ENCODE measurements at regions not wholly inside any gene's neighbourhood (a gene's known extent, or its start where the extent isn't known, plus 50 kb on each side); places are given as distances from the start of the nearest gene placed in this dataset.

DNA sequence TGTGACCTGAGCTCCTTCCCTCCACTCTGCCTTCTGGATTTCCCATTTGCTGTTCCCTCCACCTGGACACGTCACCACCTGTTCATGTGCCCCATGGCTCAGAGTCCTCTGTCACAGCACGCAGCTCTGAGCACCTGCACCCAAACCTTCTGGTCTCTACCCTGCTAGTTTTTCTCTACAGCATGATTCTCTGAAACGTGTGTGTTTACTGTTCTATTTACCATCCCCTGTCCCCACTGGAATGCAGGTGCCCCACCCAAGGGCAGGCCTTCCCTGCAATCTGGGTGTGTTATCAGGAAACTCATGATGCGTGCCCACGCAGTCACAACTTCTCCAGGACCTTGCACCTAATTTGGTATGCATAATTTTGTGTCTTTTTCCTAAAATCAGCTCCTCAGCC, 284.4 kb upstream of the IGFBP3 start:
- DNase-seq (ENCODE audit: low read depth) = no peak
- Histone ChIP-seq H3K27me3 (ENCODE audit: control insufficient read depth, insufficient read depth, low read length) (no peaks in the 10 kb centered on the region), H3K4me3 (ENCODE audit: low read depth, low read length) (no peak overlapping the region), H3K36me3 (ENCODE audit: control insufficient read depth, insufficient read depth, low read length) (no peaks in the 10 kb centered on the region)
- TF ChIP-seq, protein P1, sequence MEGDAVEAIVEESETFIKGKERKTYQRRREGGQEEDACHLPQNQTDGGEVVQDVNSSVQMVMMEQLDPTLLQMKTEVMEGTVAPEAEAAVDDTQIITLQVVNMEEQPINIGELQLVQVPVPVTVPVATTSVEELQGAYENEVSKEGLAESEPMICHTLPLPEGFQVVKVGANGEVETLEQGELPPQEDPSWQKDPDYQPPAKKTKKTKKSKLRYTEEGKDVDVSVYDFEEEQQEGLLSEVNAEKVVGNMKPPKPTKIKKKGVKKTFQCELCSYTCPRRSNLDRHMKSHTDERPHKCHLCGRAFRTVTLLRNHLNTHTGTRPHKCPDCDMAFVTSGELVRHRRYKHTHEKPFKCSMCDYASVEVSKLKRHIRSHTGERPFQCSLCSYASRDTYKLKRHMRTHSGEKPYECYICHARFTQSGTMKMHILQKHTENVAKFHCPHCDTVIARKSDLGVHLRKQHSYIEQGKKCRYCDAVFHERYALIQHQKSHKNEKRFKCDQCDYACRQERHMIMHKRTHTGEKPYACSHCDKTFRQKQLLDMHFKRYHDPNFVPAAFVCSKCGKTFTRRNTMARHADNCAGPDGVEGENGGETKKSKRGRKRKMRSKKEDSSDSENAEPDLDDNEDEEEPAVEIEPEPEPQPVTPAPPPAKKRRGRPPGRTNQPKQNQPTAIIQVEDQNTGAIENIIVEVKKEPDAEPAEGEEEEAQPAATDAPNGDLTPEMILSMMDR (IDR thresholded peaks at IDR 0.05; ENCODE audit: insufficient read depth, low read depth, low read length) = no peak
- ChIA-PET POLR2A (no interaction called here), CTCF (no interaction called here)

DNA sequence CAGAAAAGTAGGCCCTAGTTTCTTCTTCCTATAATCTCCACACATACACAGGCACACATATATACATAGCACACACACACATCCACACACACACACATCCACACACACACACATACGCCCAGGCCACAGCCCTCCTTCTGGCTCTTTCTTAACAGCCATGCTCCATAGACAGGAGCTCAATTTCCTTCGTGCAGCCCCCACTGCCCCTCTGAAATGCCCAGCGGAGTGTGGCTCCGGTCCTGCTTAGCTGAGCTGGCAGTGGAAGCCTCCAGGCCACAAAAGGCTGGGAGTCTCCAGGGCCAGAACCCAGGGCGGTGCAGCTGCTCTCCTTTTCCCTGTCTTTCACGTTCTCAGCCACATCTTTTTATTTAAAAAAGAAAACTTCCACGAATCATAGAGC, 282.9 kb upstream of the IGFBP3 start:
- TF ChIP-seq, protein P1 (IDR thresholded peaks at IDR 0.05; ENCODE audit: insufficient read depth, low read depth, low read length) = no peak
- Histone ChIP-seq H3K27me3 (ENCODE audit: control insufficient read depth, insufficient read depth, low read length) (no peaks in the 10 kb centered on the region), H3K4me3 (ENCODE audit: low read depth, low read length) (no peak overlapping the region), H3K36me3 (ENCODE audit: control insufficient read depth, insufficient read depth, low read length) (no peaks in the 10 kb centered on the region)
- DNase-seq (ENCODE audit: low read depth) = no peak
- ChIA-PET CTCF (interaction anchor here (1.0 kb wide), 1 partner anchor 9 kb away, joined by 4 read pairs; no protein-coding TSS in a partner anchor), POLR2A (no interaction called here)

DNA sequence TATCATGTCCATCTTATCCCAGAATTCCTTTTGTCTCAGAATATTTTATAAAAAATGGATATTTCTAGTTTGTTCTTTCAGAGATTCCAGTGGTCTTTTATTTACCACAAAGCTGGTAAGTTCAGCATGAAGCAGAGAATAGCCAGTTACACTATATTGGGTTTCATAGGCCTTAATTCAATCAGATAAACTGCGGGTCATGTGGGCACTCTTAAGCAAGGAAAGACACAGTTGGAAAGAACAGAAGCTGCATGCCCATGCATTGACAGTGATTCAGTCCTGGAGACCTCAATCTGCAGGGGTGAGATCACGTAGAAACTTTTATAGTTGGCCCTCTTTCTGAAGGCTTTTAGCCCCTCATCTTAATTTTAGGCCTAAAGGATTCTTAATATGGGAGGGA, 281.3 kb upstream of the IGFBP3 start:
- POLR2A ChIA-PET = no interaction called here
- no peak for DNase-seq (ENCODE audit: low read depth)
- TF ChIP-seq, protein P1 (IDR thresholded peaks at IDR 0.05; ENCODE audit: insufficient read depth, low read depth, low read length) = no peak
- CTCF ChIA-PET = interaction anchor here (1.1 kb wide), 1 partner anchor 12 kb away, joined by 3 read pairs; no protein-coding TSS in a partner anchor
- H3K36me3 ChIP-seq (ENCODE audit: control insufficient read depth, insufficient read depth, low read length) = no peaks in the 10 kb centered on the region
- no peak overlapping the region for H3K4me3 ChIP-seq (ENCODE audit: low read depth, low read length)
- no peaks in the 10 kb centered on the region for H3K27me3 ChIP-seq (ENCODE audit: control insufficient read depth, insufficient read depth, low read length)

DNA sequence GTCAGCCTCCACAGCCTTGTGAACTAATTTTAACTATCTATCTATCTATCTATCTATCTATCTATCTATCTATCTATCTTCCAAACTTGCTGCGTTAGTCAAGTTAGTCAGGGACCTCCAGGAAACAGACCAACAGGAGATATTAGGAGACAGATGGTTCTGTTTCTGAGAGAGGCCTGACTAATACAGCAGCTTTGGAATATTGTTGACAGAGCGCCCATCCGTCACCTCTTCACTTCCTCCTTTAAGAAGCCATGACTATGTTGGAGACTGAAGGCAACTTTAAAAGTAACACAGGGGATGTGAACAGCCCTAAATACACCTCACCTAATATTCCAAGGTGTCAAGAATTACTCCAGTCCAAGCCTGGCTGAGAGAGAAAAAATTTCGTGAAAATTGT, 280.9 kb upstream of the IGFBP3 start:
- Histone ChIP-seq H3K36me3 (ENCODE audit: control insufficient read depth, insufficient read depth, low read length) (no peaks in the 10 kb centered on the region), H3K4me3 (ENCODE audit: low read depth, low read length) (no peak overlapping the region), H3K27me3 (ENCODE audit: control insufficient read depth, insufficient read depth, low read length) (no peaks in the 10 kb centered on the region)
- no peak for DNase-seq (ENCODE audit: low read depth)
- ChIA-PET POLR2A (no interaction called here), CTCF (interaction anchor here (1.1 kb wide), 1 partner anchor 11 kb away, joined by 3 read pairs; no protein-coding TSS in a partner anchor)
- TF ChIP-seq, protein P1 (IDR thresholded peaks at IDR 0.05; ENCODE audit: insufficient read depth, low read depth, low read length) = no peak

DNA sequence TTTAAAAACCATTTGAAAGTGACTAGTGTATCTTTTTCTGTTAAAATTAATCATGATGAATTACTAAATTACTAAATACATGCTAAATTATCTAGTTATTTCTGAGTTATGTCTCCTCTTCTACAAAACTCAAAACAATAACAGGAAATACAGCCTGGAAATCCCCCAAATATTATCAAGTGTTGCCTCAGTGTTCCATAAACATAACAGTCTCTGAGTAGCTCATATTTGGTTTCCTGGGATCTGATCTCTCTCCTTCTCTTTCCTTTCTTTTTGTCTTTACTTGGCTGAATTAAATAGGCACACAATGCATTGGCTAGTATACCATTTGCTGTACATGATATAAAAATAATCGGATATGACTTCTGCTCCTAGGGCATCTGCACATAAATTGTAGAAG, 277.6 kb upstream of the IGFBP3 start:
- DNase-seq (ENCODE audit: low read depth) = no peak
- H3K4me3 ChIP-seq (ENCODE audit: low read depth, low read length) = no peak overlapping the region
- H3K36me3 ChIP-seq (ENCODE audit: control insufficient read depth, insufficient read depth, low read length) = no peaks in the 10 kb centered on the region
- ChIA-PET POLR2A (no interaction called here), CTCF (no interaction called here)
- TF ChIP-seq, protein P1 (IDR thresholded peaks at IDR 0.05; ENCODE audit: insufficient read depth, low read depth, low read length) = no peak
- H3K27me3 ChIP-seq (ENCODE audit: control insufficient read depth, insufficient read depth, low read length) = no peaks in the 10 kb centered on the region
